ENCODE measurements at regions not wholly inside any gene's neighbourhood (a gene's known extent, or its start where the extent isn't known, plus 50 kb on each side); places are given as distances from the start of the nearest gene placed in this dataset.

GRCh38 chr2:120423167-120423943 lies 77.4 kb downstream of the INHBB start:
- TF ChIP-seq SIN3A (IDR thresholded peaks at IDR 0.05; ENCODE audit: borderline replicate concordance, insufficient read depth, low read length) (no peak), FOXP2 (optimal IDR thresholded peaks at IDR 0.05; ENCODE audit: borderline replicate concordance, extremely low read depth, extremely low read length, insufficient read depth) (no peak), POLR2AphosphoS5 (IDR thresholded peaks at IDR 0.05; ENCODE audit: low read depth, low read length) (no peak)

- TF ChIP-seq POLR2AphosphoS5 (IDR thresholded peaks at IDR 0.05; ENCODE audit: low read depth, low read length) (no peak), FOXP2 (optimal IDR thresholded peaks at IDR 0.05; ENCODE audit: borderline replicate concordance, extremely low read depth, extremely low read length, insufficient read depth) (no peak), SIN3A (IDR thresholded peaks at IDR 0.05; ENCODE audit: borderline replicate concordance, insufficient read depth, low read length) (no peak), REST (IDR thresholded peaks at IDR 0.05; ENCODE audit: insufficient read depth in 1 of 2, low read depth in 2 of 2, low read length in 2 of 2) (no peak), TAF1 (IDR thresholded peaks at IDR 0.05; ENCODE audit: borderline replicate concordance, insufficient read depth, low read length) (no peak)
These were observed 78.4 kb downstream of the INHBB start for GRCh38 chr2:120424274-120424796.

GRCh38 chr2:120425014-120425413 lies 79.1 kb downstream of the INHBB start:
- TF ChIP-seq SIN3A (IDR thresholded peaks at IDR 0.05; ENCODE audit: borderline replicate concordance, insufficient read depth, low read length) (no peak), POLR2AphosphoS5 (IDR thresholded peaks at IDR 0.05; ENCODE audit: low read depth, low read length) (no peak), FOXP2 (optimal IDR thresholded peaks at IDR 0.05; ENCODE audit: borderline replicate concordance, extremely low read depth, extremely low read length, insufficient read depth) (no peak), TAF1 (IDR thresholded peaks at IDR 0.05; ENCODE audit: borderline replicate concordance, insufficient read depth, low read length) (no peak), REST (IDR thresholded peaks at IDR 0.05; ENCODE audit: insufficient read depth in 1 of 2, low read depth in 2 of 2, low read length in 2 of 2) (no peak)

GRCh38 chr2:120428748-120429147 lies 82.8 kb downstream of the INHBB start:
- no peak for TF ChIP-seq POLR2AphosphoS5 (IDR thresholded peaks at IDR 0.05; ENCODE audit: low read depth, low read length)
- TF ChIP-seq SIN3A (IDR thresholded peaks at IDR 0.05; ENCODE audit: borderline replicate concordance, insufficient read depth, low read length) = no peak
- TF ChIP-seq REST (IDR thresholded peaks at IDR 0.05; ENCODE audit: insufficient read depth in 1 of 2, low read depth in 2 of 2, low read length in 2 of 2) = no peak
- TF ChIP-seq TAF1 (IDR thresholded peaks at IDR 0.05; ENCODE audit: borderline replicate concordance, insufficient read depth, low read length) = no peak
- no peak for TF ChIP-seq FOXP2 (optimal IDR thresholded peaks at IDR 0.05; ENCODE audit: borderline replicate concordance, extremely low read depth, extremely low read length, insufficient read depth)

- TF ChIP-seq POLR2AphosphoS5 (IDR thresholded peaks at IDR 0.05; ENCODE audit: low read depth, low read length) = no peak
- no peak for TF ChIP-seq TAF1 (IDR thresholded peaks at IDR 0.05; ENCODE audit: borderline replicate concordance, insufficient read depth, low read length)
- no peak for TF ChIP-seq FOXP2 (optimal IDR thresholded peaks at IDR 0.05; ENCODE audit: borderline replicate concordance, extremely low read depth, extremely low read length, insufficient read depth)
- no peak for TF ChIP-seq REST (IDR thresholded peaks at IDR 0.05; ENCODE audit: insufficient read depth in 1 of 2, low read depth in 2 of 2, low read length in 2 of 2)
- TF ChIP-seq SIN3A (IDR thresholded peaks at IDR 0.05; ENCODE audit: borderline replicate concordance, insufficient read depth, low read length) = no peak
These were observed 83.9 kb downstream of the INHBB start for GRCh38 chr2:120429586-120430500.

All from PFSK-1 (cell line).